ENCODE measurements at regions not wholly inside any gene's neighbourhood (a gene's known extent, or its start where the extent isn't known, plus 50 kb on each side); places are given as distances from the start of the nearest gene placed in this dataset.
"Not testable (repeated sequence)": the region's sequence is repeated elsewhere in the genome, so short reads cannot be mapped to it uniquely, and the experiment has no call there.

GRCh38 chr12:84035766-84036165 lies 876.8 kb downstream of the SLC6A15 start:
- H3K27me3 Mint-ChIP-seq (ENCODE audit: low read depth in 2 of 2) = no peaks in the 10 kb centered on the region
- WGBS (ENCODE audit: insufficient coverage) = 100% methylated on average over 1 of the region's 3 CpGs
- TF ChIP-seq, protein P1, sequence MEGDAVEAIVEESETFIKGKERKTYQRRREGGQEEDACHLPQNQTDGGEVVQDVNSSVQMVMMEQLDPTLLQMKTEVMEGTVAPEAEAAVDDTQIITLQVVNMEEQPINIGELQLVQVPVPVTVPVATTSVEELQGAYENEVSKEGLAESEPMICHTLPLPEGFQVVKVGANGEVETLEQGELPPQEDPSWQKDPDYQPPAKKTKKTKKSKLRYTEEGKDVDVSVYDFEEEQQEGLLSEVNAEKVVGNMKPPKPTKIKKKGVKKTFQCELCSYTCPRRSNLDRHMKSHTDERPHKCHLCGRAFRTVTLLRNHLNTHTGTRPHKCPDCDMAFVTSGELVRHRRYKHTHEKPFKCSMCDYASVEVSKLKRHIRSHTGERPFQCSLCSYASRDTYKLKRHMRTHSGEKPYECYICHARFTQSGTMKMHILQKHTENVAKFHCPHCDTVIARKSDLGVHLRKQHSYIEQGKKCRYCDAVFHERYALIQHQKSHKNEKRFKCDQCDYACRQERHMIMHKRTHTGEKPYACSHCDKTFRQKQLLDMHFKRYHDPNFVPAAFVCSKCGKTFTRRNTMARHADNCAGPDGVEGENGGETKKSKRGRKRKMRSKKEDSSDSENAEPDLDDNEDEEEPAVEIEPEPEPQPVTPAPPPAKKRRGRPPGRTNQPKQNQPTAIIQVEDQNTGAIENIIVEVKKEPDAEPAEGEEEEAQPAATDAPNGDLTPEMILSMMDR (IDR thresholded peaks at IDR 0.05) = no peak
- peaks cover 11 to 12% of the 10 kb centered on the region in 2 donors for H3K9me3 Mint-ChIP-seq
- no peaks in the 10 kb centered on the region for H3K36me3 ChIP-seq (ENCODE audit: control insufficient read depth, insufficient read depth, low read length)
- no peaks in the 10 kb centered on the region for H3K36me3 Mint-ChIP-seq
- no peak overlapping the region for H3K27ac Mint-ChIP-seq
- peaks cover 17% of the 10 kb centered on the region for H3K9me3 ChIP-seq (ENCODE audit: control insufficient read depth, insufficient read depth, low read length)
- H3K4me3 Mint-ChIP-seq = no peak overlapping the region
- DNase-seq (no peak), ATAC-seq (no peak)
- H3K4me1 ChIP-seq (ENCODE audit: control insufficient read depth, insufficient read depth, low read length) = no peaks in the 10 kb centered on the region
- no peak overlapping the region for H3K4me3 ChIP-seq (ENCODE audit: low read length)
- intact Hi-C loops (cut with micrococcal nuclease) = no loop called here
- H3K27me3 ChIP-seq (ENCODE audit: control insufficient read depth, insufficient read depth, low read length) = no peaks in the 10 kb centered on the region
- H3K27ac ChIP-seq (ENCODE audit: low read length) = no peak overlapping the region
- no peaks in the 10 kb centered on the region for H3K4me1 Mint-ChIP-seq

GRCh38 chr12:84034871-84035270 lies 877.7 kb downstream of the SLC6A15 start:
- no peaks in the 10 kb centered on the region for H3K36me3 ChIP-seq (ENCODE audit: control insufficient read depth, insufficient read depth, low read length)
- Mint-ChIP-seq H3K36me3 (no peaks in the 10 kb centered on the region), H3K4me3 (no peak overlapping the region), H3K27ac (no peak overlapping the region), H3K4me1 (no peaks in the 10 kb centered on the region), H3K9me3 (peaks cover 10 to 11% of the 10 kb centered on the region in 2 donors), H3K27me3 (ENCODE audit: low read depth in 2 of 2) (no peaks in the 10 kb centered on the region)
- ATAC-seq = no peak
- intact Hi-C loops (cut with micrococcal nuclease) = no loop called here
- no peak overlapping the region for H3K27ac ChIP-seq (ENCODE audit: low read length)
- WGBS (ENCODE audit: insufficient coverage) = 0% methylated on average over 1 of the region's 2 CpGs
- TF ChIP-seq, protein P1 (IDR thresholded peaks at IDR 0.05) = no peak
- H3K9me3 ChIP-seq (ENCODE audit: control insufficient read depth, insufficient read depth, low read length) = peaks cover 17% of the 10 kb centered on the region
- no peak overlapping the region for H3K4me3 ChIP-seq (ENCODE audit: low read length)
- no peaks in the 10 kb centered on the region for H3K27me3 ChIP-seq (ENCODE audit: control insufficient read depth, insufficient read depth, low read length)
- DNase-seq = no peak
- no peaks in the 10 kb centered on the region for H3K4me1 ChIP-seq (ENCODE audit: control insufficient read depth, insufficient read depth, low read length)

DNA sequence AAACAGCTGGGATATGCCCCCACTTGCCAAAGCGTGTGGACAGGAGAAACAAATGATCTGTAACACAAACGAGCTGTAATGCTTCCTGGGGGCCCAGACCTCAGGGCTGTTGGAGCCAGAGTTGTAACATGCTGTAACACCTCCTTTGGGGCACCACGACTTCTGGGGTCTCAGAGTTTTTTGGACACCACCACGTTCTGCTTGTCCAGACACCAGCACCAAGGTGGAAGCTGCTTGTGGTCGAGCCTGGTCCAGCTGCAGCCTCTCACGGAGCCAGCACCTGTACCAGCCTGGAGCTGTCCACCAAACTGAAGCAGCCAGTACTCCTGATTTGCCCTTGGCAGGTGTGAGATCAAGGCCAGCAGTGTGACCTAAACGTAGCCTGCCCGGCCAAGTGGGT lies 879.4 kb downstream of the SLC6A15 start:
- Histone ChIP-seq H3K27ac (ENCODE audit: low read length) (no peak overlapping the region), H3K4me3 (ENCODE audit: low read length) (no peak overlapping the region), H3K27me3 (ENCODE audit: control insufficient read depth, insufficient read depth, low read length) (no peaks in the 10 kb centered on the region), H3K36me3 (ENCODE audit: control insufficient read depth, insufficient read depth, low read length) (no peaks in the 10 kb centered on the region), H3K9me3 (ENCODE audit: control insufficient read depth, insufficient read depth, low read length) (peaks cover 14% of the 10 kb centered on the region), H3K4me1 (ENCODE audit: control insufficient read depth, insufficient read depth, low read length) (no peaks in the 10 kb centered on the region)
- DNase-seq = no peak
- H3K27me3 Mint-ChIP-seq (ENCODE audit: low read depth in 2 of 2) = no peaks in the 10 kb centered on the region
- ATAC-seq = no peak
- H3K4me1 Mint-ChIP-seq = no peaks in the 10 kb centered on the region
- intact Hi-C loops (cut with micrococcal nuclease) = no loop called here
- 79% methylated on average over 8 of the region's 8 CpGs for WGBS (ENCODE audit: insufficient coverage)
- no peak overlapping the region for H3K4me3 Mint-ChIP-seq
- TF ChIP-seq, protein P1 (IDR thresholded peaks at IDR 0.05) = no peak
- H3K9me3 Mint-ChIP-seq = peaks cover 7 to 12% of the 10 kb centered on the region in 2 donors
- H3K27ac Mint-ChIP-seq = no peak overlapping the region
- H3K36me3 Mint-ChIP-seq = peaks cover 6% of the 10 kb centered on the region

GRCh38 chr12:84018556-84019179 lies 893.9 kb downstream of the SLC6A15 start:
- H3K4me1 Mint-ChIP-seq; H3K4me3 Mint-ChIP-seq; ATAC-seq; H3K36me3 ChIP-seq (ENCODE audit: control insufficient read depth, insufficient read depth, low read length); DNase-seq; H3K4me3 ChIP-seq (ENCODE audit: low read length); H3K27ac ChIP-seq (ENCODE audit: low read length); H3K4me1 ChIP-seq (ENCODE audit: control insufficient read depth, insufficient read depth, low read length); H3K27ac Mint-ChIP-seq; H3K9me3 ChIP-seq (ENCODE audit: control insufficient read depth, insufficient read depth, low read length); H3K27me3 ChIP-seq (ENCODE audit: control insufficient read depth, insufficient read depth, low read length); H3K27me3 Mint-ChIP-seq (ENCODE audit: low read depth in 2 of 2); intact Hi-C loops (cut with micrococcal nuclease): not testable (repeated sequence)
- WGBS (ENCODE audit: insufficient coverage) = 83% methylated on average over 5 of the region's 6 CpGs
- Mint-ChIP-seq H3K36me3 (peaks cover 18% of the 10 kb centered on the region), H3K9me3 (peaks cover 23 to 25% of the 10 kb centered on the region in 2 donors)

Measured in natural killer cell (primary cell).